ENCODE measurements at regions not wholly inside any gene's neighbourhood (a gene's known extent, or its start where the extent isn't known, plus 50 kb on each side); places are given as distances from the start of the nearest gene placed in this dataset.
"Not testable (repeated sequence)": the region's sequence is repeated elsewhere in the genome, so short reads cannot be mapped to it uniquely, and the experiment has no call there.

DNA sequence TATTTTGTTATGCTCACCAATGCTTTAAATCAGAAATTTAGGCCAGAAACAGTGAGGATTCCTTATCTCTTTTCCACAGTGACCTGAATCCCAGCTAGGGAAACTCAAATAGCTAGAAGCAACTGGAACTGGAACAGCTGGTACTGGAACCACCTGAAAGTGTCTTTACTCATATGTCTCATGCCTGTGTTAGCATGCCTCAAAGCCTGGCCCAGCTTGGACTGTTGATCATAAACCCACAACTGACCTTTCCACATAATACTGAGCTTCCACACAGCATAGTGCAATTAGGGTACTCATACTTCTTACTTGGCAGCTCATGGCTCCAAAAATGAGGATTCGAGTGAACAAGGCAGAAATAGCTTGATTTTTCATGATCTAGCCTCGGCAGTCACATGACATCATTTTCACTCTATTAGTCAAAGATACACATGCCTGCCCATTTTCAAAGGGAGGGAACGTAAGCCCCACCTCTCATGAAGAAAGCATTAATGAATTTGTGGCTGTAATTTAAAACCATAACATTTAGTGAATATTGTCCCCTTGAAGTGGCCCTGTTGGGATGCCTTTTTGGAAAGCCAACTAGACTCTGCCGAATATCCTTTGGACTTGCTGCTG lies 80.8 kb upstream of the ACSL1 start:
- no peak for DNase-seq
- intact Hi-C loops (cut with DNase I) = no loop called here

DNA sequence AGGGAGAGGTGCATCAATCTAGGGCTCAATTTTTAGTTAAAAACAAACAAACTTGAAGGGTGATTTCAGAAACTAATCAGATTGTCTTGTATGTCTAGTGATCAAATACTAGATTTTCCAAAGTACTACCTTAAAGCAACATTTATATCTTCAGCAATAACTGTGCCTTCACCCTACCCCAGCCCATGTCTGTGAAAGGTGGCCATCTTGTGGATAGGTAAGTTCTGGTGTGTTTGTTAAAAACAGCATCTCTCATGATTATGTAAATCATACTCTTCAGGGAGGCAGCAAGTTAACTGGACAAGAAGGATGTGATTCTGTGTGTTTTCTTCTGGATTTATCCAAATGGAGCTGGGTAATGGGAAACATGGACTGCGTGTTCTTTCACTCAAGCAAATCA lies 81.4 kb upstream of the ACSL1 start:
- intact Hi-C loops (cut with DNase I) = no loop called here

GRCh38 chr4:184907810-184908209 lies 82.0 kb upstream of the ACSL1 start:
- no peak for DNase-seq
- intact Hi-C loops (cut with DNase I) = no loop called here

More for the DNA sequence above, 81.4 kb upstream of the ACSL1 start:
- DNase-seq = no peak

DNA sequence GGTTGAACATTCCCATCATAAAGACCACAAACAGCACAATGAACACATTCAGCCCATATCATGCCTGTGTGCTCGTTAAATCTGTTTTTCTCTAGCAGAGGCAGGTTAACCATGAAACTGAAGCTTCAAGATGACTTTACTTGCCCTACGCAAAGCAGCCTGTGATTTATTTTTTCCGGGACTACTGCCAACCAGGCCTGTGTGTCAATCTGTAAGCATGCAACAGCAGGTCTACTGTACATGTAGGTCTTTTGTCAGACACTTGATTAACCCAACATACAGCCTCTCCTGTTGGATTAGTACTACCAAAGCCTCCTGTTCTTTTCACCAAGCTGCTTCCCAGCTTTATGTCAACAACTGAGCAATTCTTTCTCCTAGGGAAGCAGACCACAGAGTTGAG lies 85.5 kb upstream of the ACSL1 start:
- no peak for DNase-seq
- intact Hi-C loops (cut with DNase I) = no loop called here

- DNase-seq = no peak
- intact Hi-C loops (cut with DNase I) = no loop called here
Observed at GRCh38 chr4:184913356-184914143, 87.8 kb upstream of the ACSL1 start.

DNA sequence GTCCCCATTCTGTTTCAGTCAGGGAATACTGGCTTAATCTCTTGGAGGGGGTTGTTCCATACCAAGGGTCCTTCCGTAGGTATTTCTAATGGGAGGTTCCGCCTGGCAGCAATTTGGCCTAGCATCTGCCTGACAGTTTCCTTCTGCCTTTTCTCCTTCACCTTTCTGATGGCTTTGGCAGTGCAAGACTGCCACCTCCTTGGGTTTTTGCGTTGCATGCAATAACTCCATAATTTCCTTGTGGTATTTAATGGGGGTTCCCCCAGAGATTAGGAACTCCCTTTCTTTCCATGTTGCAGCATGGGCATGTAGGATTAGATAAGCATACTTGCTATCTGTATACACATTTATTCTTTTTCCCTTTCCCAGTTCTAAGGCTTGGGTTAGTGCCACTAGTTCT lies 93.0 kb upstream of the ACSL1 start:
- DNase-seq; intact Hi-C loops (cut with DNase I): not testable (repeated sequence)

GRCh38 chr4:184921456-184921855 lies 95.7 kb upstream of the ACSL1 start:
- intact Hi-C loops (cut with DNase I) = no loop called here
- DNase-seq = no peak

DNA sequence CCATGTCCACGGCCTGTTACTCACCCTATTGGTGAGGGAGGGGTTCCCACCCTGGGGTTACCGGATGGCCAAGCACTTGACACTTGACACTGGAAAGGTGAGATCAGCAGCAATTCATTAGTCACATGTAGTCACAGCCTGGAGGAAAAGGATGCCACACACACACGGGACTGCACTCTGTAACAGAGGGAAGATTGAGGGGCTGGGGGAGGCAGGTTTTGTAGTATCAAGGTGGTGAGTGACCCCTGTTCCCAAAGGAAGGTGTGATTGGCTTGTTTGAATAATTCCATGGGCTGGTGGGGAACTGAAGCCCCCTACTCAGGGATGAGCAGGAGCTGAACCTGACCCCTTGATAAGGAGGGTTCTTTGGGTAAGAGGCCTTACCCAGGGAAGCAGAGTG lies 96.0 kb upstream of the HELT start:
- intact Hi-C loops (cut with DNase I) = no loop called here
- no peak for DNase-seq

DNA sequence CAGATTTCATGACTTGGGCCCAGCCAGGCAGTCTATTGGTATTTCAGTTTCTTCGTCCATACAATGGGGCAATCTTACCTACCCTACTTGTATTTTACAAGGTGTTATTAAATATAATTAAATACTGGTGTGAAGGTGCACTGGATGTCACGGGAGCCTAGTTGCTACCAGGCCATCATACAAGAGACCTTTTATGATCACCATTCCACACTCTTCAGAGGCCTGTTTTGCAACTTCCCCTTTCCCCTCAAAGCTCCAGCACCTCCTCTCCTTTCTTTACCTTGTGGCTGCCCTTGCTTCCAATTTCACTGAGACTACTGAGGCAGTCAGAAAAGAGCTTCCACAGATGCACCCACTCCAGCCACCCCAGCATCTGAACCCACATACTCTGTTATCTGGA lies 93.8 kb upstream of the HELT start:
- no peak for DNase-seq
- intact Hi-C loops (cut with DNase I) = no loop called here

DNA sequence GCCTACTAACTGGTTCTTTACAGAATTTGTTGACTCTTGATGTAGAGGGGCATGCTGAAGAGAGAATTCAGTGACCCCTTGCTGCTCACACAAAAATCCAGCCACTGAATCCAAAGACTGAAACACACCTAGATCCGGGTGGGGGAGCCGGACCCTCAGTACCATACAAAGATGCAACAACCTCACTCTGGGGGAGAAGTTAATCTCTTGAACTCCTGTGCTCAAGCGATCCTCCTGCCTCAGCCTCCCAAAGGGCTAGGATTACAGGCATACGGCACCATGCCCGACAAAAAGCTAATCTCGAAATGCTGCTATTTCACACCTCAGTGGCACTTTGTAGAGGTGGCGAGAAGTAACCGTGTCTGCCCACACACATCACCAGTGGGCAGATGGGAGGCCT lies 88.8 kb upstream of the HELT start:
- intact Hi-C loops (cut with DNase I) = no loop called here
- DNase-seq = no peak

DNA sequence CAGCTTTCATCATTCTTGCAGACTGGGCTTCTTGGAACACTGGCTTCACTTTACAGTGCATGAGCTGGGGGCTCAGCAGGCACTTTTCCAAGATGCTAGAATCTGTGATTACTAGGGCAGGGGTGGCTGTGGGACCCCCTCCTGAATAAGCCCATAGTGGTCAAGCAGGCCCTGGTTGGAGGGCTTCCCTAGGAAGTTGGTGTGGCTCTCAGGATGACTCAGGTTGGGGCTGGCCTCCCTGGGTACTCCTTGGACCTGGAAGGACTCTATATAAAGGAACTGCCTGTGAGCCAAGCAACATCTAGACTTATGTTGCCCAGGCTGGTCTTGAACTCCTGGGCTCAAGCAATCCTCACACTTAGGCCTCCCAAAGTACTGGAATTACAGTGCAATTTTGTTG lies 88.3 kb upstream of the HELT start:
- intact Hi-C loops (cut with DNase I) = no loop called here
- no peak for DNase-seq

- DNase-seq = no peak
- intact Hi-C loops (cut with DNase I) = no loop called here
Observed at GRCh38 chr4:184932343-184932742, 85.9 kb upstream of the HELT start.

DNA sequence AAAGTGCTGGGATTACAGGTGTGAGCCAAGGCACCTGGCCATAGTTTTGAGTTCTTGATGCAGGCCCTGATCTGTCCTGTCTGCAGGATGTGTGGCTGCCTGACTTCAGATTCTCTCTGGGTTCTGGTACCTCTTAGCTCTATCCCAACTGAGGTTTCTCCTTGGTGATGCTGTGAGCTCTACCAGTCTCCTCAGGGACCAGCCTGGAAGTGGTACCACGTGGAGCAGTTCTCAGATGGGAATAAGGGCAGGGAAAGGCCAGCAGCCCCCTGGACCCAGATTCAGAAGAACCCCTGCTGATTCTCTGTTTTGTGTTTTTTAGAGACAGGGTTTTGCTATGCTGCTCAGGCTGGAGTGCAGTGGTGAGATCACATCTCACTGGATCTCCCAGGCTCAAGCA lies 85.0 kb upstream of the HELT start:
- intact Hi-C loops (cut with DNase I) = no loop called here
- DNase-seq = no peak

DNA sequence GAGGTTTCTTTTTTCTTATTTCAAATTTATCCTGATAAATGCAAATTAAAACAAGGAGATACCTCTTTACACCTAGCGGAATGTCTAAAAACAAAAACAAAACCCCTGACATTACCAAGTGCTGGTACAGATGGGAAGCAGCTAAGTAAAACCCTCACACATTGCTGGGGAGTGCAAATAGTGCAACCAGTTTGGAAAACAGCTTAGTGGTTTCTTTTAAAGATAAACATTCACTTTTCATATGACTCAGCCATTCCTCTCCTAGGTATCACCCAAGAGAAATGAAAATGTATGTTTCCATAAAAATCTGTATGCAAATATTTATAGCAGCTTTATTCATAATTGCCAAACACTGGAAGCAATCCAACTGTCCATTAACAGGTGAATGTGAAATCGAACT lies 84.1 kb upstream of the HELT start:
- no peak for DNase-seq
- intact Hi-C loops (cut with DNase I) = no loop called here

- no peak for DNase-seq
- intact Hi-C loops (cut with DNase I) = no loop called here
Observed at GRCh38 chr4:184934961-184935360, 83.3 kb upstream of the HELT start.

DNA sequence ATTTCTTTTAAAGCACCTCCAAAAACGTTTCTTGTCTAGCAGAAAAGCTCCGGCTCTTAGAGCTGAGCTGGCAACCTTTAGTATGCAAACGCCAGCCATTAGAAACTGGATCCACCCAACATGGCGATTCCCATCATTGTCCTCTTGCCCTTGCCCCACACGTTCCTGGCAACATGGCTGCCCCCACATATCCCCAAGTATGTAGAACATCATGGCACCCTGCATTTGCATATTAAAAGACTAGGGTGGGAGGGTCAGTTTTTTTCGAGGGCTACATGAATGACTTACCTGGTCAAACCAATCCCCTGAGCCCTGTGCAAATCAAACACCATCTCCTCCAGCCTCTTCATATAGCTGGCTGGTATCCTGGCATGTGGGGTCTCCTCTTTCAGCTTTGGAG lies 82.2 kb upstream of the HELT start:
- intact Hi-C loops (cut with DNase I) = no loop called here
- no peak for DNase-seq

- DNase-seq = no peak
- intact Hi-C loops (cut with DNase I) = no loop called here
Observed at GRCh38 chr4:184937030-184937710, 81.1 kb upstream of the HELT start.

DNA sequence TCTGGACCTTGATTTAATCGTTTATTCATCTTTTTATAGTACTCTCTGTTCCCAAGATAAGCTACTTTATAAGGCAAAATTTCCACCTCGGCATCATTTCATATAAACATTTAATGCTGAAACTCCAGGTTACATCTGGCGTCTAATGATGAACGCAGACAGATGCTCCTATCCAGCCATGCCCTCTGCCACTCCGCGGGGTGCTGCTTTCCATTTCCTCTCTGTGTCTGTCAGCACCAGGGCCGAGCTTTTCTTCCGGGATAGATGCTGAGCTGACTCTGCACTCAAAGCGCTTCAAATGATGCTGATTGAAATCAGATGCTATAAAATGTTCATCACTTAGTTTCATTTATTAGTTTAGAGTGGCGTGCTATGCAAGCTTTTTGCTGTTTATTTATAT lies 80.5 kb upstream of the HELT start:
- no peak for DNase-seq
- intact Hi-C loops (cut with DNase I) = no loop called here

- intact Hi-C loops (cut with DNase I) = no loop called here
- no peak for DNase-seq
Observed at GRCh38 chr4:184938871-184939270, 79.4 kb upstream of the HELT start.

DNA sequence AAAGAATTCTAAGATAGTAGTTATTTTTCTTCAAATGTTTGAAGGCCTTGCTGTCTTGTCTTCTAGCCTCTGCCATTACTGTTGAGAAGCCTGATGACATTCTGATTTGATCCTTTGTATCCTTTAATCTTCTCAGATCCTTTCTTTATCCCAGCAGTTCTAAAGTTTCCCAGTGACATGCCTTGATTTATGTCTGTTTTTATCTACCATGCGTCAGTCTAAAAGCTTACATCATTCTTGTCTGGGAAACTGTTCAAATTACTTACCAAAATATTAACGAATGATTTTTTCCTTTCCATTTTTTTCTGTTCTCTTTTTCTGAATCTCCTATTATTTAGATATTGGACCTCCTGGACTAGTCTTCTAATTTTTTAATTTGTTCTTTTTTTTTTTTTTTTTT lies 78.3 kb upstream of the HELT start:
- no peak for DNase-seq
- intact Hi-C loops (cut with DNase I) = no loop called here

DNA sequence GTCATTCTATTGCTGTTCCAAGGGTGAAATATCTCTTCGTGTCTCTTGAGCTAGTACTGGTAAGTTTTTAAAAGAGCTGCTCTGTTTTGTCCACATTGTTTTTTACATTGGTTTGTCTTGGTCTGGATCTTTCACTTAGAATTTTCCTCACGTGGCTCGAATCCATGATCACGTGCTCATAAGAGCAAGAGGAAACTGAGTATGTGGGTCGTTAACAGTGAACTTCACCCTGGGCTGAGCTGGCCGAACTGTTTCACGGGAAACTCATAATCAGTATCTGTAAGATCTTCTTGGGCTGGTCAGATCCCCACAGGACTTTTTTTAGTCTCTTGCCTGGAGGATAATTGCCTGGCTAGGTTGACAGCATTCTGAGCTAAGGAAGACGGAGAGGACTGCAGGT lies 77.8 kb upstream of the HELT start:
- DNase-seq = no peak
- intact Hi-C loops (cut with DNase I) = no loop called here
